Gastroesophageal sphincter (tissue), 3 donors: ENCODE measurements at regions not wholly inside any gene's neighbourhood (a gene's known extent, or its start where the extent isn't known, plus 50 kb on each side); places are given as distances from the start of the nearest gene placed in this dataset.
"Not testable (repeated sequence)": the region's sequence is repeated elsewhere in the genome, so short reads cannot be mapped to it uniquely, and the experiment has no call there.

Experiments
- CTCF ChIP-seq, 4 experiments: fragments of 200-600 bp in 2 of 4; fragments of 450-650 bp in 2 of 4; sonication (generic) in 1 of 4; IDR thresholded peaks; one replicate each; pipeline ENCODE4 v1.5.1; 2017 to 2019; ENCODE audit warnings: antibody characterized with exemption in 4 of 4, mild to moderate bottlenecking in 2 of 4, moderate library complexity in 2 of 4
- POLR2A ChIP-seq, 2 donors: fragments of 450-650 bp; IDR thresholded peaks; one replicate each; pipeline ENCODE4 v1.6.1; 2017; ENCODE audit warnings: antibody characterized with exemption in 2 of 2, mild to moderate bottlenecking in 2 of 2, moderate library complexity in 1 of 2

- TF ChIP-seq CTCF, POLR2A (IDR thresholded peaks at IDR 0.05): not testable (repeated sequence)
Observed at GRCh38 chr5:34096033-34096432, 53.0 kb upstream of the C1QTNF3 start.
